NCI-H2196 (cell line): ENCODE measurements at regions not wholly inside any gene's neighbourhood (a gene's known extent, or its start where the extent isn't known, plus 50 kb on each side); places are given as distances from the start of the nearest gene placed in this dataset.
"Not testable (repeated sequence)": the region's sequence is repeated elsewhere in the genome, so short reads cannot be mapped to it uniquely, and the experiment has no call there.

ENCODE experiments used
- DNase-seq: peaks from one replicate; lab custom pipeline; 2025; ENCODE audit not compliant: unreplicated experiment; lab: John Stamatoyannopoulos, UW

DNA sequence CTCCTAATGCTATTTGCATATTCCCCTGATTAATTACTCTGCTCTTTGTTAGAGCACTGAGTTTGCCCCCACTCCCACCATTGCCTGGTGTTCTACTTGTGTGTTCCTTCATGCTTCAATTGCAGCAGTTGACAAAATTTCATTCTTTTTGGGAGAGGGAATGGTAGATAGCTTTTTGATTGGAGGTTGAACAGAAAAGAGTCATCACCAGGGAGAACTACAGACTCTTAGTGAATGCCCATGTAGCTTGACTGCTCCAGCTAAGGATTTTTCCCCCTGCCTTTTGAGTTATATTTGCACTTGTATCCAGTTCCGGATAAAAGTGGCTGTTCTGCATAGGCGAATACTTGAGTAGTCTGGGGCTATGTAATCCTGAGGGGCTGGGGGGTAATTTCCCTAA, 183.9 kb downstream of the ETNK1 start:
- no peak for DNase-seq

DNA sequence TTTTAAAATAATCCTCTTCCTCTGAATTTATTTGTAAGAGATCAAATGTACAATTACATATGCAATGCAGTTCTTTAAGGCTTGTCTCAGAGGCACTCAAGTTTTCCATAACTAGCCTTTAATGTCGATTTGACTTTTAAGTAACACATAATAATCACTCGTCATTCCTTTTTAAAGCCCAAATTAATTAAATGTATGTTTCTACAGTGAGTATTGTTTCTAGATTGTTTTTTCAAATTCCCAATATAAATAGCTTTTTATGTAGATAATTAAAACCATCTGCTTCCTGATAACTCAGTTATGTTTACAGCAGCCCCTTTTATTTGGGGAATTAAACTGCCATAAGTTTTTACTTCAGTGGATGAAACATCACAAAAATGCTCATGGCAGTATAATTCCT, 185.1 kb downstream of the ETNK1 start:
- DNase-seq: no peak

DNA sequence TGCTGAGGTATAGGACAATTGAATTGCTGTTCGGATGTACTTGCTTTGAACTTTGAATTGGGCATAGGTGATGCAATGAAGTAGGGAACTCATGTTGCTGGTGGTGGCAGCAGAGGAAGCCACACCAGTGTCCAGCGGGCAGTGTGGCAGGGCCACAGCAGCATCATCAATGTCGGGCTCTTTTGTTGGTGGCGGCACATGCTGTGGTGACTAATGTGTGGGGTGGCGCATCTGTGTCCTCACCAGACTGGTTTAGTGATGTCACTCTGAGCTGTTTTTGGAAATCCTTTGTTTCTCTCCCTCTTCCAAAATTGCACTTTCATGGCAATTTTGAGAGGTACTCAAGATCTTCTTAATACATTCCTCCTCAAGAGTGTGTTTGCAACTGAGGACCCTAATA, 187.6 kb downstream of the ETNK1 start:
- DNase-seq: no peak

DNA sequence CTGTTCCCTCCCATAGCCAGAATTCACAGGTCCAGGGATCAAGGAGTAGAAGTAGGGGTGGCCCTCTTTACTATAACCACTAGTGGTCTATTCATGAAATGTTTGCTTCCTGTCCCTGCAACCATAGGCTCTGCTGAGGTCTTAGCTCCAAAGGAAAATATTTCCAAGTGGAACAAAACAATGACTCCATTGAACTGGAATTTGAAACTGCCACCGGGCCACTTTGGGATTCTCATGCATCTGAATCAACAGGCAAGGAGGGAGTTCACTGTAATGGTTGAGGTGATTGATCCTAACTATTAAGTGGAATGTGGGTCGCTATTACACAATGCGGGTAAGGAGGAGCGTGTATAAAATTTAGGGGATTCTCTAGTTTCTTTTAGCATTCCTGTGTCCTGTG, 197.0 kb downstream of the ETNK1 start:
- DNase-seq: no peak

DNA sequence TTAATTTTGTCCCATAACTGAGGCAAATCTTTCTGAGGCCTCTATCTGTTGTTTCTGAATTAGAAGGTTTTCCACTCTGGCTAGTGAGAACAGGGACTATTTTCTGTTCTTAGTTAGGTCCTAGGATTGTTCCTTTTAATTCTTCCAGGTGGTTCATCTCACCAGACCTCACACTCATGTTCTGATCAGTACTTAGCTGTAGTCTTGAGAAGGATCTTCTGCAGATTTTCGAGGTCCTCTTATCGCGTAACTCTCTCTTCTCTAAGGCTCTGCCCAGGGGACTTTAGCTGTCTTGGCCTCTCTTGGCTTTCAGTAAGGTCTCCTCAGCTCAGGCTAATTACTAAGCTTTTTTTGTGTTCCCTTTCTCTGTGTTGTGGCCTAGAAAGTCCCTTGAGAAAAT, 201.1 kb downstream of the ETNK1 start:
- no peak for DNase-seq

DNA sequence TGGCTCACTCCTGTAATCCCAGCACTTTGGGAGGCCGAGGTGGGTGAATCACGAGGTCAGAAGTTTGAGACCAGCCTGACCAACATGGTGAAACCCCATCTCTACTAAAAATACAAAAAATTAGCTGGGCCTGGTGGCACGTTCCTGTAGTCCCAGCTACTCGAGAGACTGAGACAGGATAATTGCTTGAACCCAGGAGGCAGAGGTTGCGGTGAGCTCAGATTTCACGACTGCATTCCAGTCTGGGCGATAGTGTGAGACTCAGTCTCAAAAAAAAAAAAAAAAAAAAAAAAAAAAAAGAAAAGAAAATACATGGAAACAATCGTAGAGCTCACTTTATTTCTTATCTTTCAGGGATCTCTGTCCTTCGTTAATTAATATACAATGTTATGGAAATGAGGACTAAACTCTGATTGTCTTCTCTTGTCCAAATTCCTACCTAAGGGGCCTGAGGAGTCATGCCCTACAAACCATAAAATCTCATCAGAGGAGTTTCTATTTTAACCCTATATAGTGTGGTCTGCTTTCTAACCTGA, 201.5 kb downstream of the ETNK1 start:
- DNase-seq: not testable (repeated sequence)

DNA sequence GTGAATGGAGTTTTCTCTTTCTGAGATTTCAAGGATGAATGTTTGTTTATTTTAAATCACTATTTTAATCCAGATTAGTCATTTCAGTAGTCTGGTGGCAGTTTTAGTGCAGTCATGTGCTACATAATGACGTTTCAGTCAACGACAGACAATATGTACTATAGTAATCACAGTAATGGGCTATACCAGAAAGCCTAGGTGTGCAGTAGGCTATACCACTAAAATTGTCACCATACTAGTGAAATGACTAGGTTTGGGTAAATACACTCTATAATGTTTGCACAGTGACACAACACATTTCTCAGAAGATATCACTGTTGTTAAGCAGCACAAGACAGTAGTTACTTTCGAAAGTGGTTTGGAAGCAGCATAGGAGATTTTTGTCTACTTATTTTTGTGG, 203.1 kb downstream of the ETNK1 start:
- no peak for DNase-seq

DNA sequence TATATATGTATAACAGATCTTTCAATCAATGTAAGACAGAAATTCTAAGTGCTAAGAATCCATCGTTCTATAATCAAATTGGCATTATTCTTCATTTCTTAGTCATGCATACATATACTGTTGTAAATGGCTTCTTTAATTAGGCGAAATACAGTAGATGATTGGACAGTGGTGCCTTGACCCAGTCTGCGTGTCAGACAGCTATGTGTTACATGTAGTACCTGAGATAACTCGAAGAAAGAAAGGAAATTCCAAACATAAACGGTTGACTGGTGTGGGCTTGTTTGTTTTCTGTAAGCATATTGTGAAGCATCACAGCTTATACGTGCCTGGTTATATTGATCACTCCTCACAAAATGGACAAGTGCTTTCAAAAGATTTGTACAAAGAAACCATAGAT, 210.5 kb downstream of the ETNK1 start:
- DNase-seq: no peak

DNA sequence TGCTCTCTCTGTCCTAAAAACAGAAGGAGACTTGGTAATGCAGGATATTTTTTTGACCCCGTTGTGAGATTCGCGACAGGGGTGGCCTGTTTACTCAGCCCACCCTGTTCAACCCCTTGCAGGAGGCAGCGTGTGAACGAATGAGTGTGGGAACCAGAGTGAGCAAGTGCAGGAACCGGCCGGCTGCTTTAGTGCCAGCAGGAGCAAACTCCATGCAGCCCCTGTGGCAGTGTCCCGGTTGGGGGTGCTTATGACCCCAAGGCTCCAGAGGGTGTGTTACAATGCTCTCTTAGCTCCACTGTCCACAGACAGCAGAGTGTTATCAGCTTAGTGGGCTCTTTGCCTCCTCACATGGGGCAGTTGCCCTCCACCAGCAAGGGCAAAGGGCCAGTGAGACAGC, 225.2 kb downstream of the ETNK1 start:
- DNase-seq: no peak

DNA sequence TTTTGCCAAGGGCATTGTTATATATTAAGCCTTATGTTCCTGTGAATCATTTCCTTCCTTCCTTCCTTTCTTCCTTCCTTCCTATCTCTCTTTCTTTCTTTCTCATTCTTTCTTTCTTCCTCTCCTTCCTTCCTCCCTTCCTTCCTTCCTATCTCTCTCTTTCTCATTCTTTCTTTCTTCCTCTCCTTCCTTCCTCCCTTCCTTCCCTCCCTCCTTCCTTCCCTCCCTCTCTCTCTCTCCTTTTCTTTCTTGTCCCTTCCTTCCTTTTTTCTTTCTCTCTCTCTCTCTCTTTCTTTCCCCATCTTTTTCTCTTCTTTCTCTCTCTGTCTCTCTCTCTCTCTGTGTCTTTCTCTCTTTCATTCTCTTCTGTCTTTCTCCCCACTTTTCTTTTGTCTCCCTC, 226.6 kb downstream of the ETNK1 start:
- DNase-seq: no peak

DNA sequence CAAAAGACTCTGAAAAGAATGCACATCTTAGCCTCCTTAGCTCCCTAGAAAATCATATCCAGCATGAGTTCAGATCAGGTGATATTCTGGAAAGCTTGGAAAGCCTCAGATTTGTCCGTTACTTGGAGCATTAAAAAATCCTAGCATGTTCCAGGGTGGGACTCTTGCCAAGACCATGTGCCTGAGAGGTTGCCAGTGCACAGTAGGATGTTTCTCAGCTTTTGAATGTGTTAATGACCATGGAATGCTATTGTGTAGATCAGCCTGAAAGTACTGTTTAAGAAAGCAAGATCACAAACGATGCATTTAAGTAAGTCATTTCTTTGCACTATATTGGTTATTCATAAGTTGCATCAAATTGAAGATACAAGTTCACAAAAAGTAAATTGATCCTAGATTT, 230.5 kb downstream of the ETNK1 start:
- DNase-seq: no peak

DNA sequence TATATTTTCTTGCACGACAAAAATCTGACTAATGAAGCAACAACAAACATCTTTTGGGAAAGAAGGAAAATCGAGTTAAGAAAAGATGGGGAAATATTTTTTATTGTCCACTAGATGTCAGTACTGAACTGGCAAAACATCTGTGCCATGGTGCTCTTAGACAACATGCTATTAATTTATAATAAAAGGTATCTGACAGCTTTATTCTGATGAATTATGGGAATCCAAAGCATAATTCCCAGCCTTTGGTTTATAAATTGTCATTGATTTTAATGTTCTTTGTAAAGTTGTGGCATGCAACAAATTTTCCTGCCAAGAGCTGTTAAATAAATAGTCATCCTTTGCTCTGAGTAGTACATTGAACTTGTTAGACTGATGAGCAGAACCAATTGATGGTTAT, 231.2 kb downstream of the ETNK1 start:
- DNase-seq: peak; percentile 76

DNA sequence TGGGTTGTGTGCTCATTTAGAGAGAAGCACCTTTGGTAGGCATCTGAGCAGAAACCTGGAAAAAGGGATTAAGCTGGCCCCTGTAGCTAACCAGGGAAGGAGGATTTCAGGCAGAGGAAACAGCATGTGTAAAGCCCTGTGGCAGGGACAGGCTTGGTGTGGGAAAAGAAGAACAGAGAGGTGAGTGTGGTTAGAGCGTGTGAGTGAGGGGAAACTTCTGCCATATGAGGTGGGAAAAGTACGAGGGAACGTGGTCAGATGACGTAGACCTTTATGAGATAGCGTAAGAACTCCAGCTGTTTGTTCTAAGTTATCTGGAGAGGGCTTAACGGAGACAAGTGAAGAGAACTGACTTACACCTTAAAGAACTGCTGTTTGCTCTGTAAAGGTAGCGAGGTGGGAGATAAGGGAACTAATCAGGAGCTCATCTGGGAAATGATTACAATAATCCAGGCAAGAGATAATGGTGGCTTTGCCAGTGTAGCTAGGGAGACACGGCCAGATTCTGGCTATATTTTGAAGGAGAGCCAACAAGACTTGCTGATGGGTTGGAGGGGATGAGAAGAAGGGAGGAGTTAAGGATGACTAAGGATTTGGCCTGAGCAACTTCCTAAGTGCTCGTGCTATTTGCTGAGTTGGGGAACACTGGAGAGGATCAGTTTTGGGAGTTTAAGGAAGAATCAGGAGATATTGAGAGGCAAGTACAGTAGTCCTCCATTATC, 234.0 kb downstream of the ETNK1 start:
- no peak for DNase-seq

DNA sequence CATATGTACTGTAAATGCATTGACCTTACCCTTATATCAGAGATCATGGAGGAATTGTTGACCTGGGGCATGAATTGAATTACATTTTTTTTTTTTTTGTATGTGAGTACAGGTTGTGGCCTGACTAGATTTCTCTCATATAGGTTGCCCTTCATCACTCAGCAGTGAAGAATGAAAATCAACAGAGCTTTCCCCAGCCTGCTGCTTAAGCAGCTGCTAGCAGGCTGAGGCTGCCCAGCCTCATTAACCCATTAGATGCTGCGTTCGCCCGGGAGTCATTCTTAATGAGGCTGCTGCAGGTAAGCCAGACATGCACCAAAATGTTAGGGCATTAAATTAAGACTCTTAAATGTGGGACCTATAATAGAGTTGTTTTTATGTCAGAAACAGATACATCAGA, 236.0 kb downstream of the ETNK1 start:
- DNase-seq: no peak

DNA sequence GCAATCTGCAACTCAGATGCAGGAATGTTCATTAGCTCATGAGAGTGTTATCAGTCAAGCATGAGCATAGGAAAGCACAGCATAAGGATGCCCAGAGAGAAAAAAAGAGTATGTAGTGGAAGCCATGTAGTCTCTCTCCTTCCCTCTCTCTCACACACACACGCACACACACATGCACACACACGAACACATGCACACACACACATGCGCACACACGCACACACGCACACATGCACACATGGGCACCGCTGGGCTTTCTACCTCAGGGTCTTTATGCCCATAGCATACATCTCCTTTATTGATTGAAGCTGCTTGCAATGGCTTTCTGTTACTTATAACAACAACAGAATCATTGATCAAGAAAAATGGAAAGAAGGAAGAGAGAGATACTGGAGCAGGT, 240.9 kb downstream of the ETNK1 start:
- DNase-seq: no peak

DNA sequence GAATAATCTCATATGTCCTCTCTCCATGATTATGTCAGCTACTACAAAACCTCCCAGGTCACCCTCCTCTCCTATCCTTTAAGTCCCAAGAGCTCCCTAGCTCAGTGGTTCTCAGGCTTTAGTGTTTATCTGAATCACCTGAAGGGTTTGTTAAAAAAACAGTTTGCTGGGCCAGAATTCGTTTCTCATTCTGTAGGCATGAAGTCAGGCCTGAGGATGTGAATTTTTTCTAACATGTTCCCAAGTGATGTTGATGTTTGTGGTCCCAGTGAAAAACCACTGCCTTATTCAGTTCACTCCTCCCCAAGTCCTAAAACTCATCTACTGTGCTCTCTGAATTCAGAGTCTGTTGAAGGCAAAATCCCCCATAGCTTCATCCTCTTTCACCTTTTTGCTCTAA, 241.4 kb downstream of the ETNK1 start:
- DNase-seq: no peak

DNA sequence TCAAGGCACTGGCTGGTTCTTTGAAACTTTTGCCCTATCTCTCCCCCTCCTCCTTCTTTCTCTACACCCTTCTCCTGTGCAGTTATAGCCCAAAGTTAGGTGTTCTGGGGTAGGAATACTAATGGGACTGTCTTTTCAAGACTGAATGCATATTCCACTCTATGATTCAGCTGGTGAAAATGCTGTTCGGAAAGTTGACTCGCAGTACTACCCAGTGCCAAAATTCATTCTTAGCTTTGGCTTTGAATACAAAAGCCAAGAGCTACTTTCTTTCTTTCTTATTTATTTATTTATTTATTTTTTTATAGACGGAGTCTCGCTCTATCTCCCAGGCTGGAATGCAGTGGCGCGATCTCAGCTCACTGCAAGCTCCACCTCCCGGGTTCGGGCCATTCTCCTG, 249.2 kb downstream of the ETNK1 start:
- DNase-seq: no peak

DNA sequence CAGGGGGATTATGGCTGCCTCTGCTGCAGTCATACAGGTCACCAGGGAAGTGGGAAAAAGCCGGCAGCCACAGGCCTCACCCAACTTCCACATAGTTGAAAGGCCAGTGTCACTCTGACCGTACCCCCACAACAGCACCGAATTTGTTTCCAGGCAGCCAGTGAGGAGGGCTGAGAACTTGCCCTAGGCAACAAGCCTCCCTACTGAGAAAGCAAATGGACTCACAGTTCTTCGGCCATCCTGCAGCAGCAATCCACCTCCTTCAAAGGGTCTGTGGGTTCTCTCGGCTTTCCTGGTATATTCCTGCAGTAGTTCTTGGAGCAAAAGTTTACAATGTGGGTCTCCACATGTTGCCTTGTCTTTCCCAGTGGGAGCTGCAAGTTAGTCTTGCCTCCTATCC, 251.3 kb downstream of the ETNK1 start:
- DNase-seq: no peak

DNA sequence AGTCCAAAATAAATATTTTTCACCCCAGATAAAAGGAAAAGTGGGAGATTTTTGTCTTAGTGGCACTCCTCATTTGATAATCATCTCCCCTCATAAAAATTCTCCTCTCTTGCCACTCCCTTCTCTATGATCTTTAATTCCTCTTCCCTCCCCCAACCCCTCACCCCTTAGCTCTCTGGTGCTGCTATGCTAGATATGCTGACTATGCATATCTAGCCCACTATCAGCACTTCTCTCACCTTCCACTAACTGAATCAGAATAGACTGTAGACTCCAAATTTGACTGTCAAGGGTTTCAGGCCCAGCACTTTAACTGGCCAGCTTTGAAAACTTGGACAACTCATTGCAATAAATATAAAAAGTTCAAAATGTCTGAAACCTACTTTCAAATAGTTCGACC, 254.2 kb downstream of the ETNK1 start:
- DNase-seq: no peak

DNA sequence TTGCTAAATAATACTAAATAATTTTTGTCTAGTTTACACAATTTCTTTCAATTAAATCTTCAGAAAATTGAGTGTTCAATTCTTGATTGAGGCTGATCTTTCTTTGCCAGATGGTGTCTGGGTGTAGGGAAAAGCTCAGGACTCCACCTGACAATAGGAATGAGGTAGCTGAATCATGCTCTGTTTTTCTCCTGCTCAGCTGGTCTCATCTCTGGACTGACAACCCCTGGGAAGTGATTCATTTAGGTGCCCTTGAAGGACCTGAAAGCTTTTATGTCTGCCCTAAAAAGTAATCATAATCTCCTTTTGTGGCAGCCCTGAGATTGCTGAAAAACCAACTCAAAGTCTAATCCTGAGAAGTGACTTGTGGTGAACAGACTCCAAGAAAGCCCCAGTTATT, 255.4 kb downstream of the ETNK1 start:
- DNase-seq: no peak

DNA sequence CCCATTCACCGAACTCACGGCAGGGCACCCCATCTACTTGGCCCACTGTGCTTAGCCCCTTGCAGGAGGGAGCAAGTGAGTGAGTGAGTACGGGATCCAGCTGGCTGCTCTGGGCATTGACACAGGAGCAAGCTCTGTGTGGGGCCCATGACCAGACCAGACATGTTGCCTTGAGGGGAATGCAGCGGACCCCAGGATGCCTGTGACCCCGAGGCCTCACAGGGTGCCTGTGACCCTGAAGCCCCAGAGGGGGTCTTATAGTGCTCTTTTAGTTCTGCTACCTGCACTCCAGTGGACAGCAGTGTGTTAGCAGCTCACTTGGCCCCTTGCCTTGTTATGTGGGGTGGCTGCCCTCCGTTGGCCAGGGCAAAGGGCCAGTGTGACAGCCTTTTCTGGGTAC, 255.8 kb downstream of the ETNK1 start:
- no peak for DNase-seq

DNA sequence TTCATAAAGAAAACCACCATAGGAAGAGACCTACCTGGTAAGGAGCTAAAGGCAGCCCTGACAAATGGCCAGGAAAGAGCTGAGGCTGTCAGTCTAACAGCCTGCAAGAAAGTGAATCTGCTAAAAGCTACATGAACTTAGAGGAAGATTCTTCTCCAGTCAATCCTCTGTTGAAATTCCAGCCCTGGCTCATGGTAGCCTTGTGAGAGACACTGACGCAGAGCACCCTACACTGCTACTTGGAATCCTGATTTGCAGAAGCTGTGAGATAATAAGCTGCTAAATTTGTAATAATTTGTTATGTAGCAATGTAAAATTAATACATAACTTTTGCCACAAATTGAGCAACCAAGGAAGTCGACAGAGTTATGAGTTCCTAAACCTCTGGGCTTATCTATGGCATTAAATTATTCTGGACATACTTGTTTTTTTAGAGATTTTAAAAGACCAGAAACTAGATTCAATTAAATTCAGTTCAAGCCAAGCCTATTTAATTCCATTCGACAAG, 257.0 kb downstream of the ETNK1 start:
- DNase-seq: no peak

DNA sequence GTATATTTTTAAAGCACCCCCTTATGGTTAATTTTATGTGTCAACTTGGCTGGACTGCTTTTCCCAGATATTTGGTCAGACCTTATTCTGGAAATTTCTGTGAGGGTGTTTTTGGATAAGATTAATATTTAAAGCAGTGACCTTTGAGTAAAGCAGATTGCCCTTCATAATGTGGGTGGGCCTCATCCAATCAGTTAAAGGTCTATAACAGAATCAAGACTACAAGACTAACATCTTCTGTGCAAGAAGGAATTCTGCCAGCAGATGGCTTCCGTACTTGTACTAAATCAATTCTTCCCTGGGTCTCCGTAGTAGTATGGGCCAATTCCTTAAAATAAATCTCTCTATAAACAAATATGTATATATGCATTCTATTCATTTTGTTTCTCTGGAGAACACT, 257.6 kb downstream of the ETNK1 start:
- no peak for DNase-seq
